GM21423 (cell line): ENCODE measurements at regions not wholly inside any gene's neighbourhood (a gene's known extent, or its start where the extent isn't known, plus 50 kb on each side); places are given as distances from the start of the nearest gene placed in this dataset.

ENCODE experiments used
- ATAC-seq: cut with Tn5 transposase; IDR thresholded peaks from one replicate; pipeline ENCODE4 v1.9.1; 2021; ENCODE audit warnings: mild to moderate bottlenecking, moderate library complexity; ENCODE audit not compliant: unreplicated experiment

- no peak for ATAC-seq
Observed at GRCh38 chr14:101024686-101025085, 121.2 kb upstream of the RTL1 start.

GRCh38 chr14:101025131-101025530 is 121.6 kb upstream of the RTL1 start:
- no peak for ATAC-seq

GRCh38 chr14:101025696-101026095 is 122.2 kb upstream of the RTL1 start:
- ATAC-seq = no peak

GRCh38 chr14:101026341-101026740 is 122.8 kb upstream of the RTL1 start:
- no peak for ATAC-seq

- no peak for ATAC-seq
Observed at GRCh38 chr14:101027291-101027690, 123.8 kb upstream of the RTL1 start.

- no peak for ATAC-seq
Observed at GRCh38 chr14:101027966-101028365, 124.4 kb upstream of the RTL1 start.

- ATAC-seq = no peak
Observed at GRCh38 chr14:101028971-101029667, 125.6 kb upstream of the RTL1 start.

- no peak for ATAC-seq
Observed at GRCh38 chr14:101029668-101030290, 126.3 kb upstream of the RTL1 start.

GRCh38 chr14:101030586-101030985 is 127.1 kb upstream of the RTL1 start:
- no peak for ATAC-seq

- no peak for ATAC-seq
Observed at GRCh38 chr14:101031186-101031585, 127.7 kb upstream of the RTL1 start.

GRCh38 chr14:101031721-101032120 is 128.2 kb upstream of the RTL1 start:
- no peak for ATAC-seq

GRCh38 chr14:101032433-101032832 is 128.9 kb upstream of the RTL1 start:
- ATAC-seq = no peak

GRCh38 chr14:101033006-101033405 is 129.5 kb upstream of the RTL1 start:
- no peak for ATAC-seq

- ATAC-seq = no peak
Observed at GRCh38 chr14:101033446-101034165, 130.1 kb upstream of the RTL1 start.

- no peak for ATAC-seq
Observed at GRCh38 chr14:101034986-101035385, 131.5 kb upstream of the RTL1 start.

GRCh38 chr14:101035466-101036225 is 132.1 kb upstream of the RTL1 start:
- no peak for ATAC-seq

GRCh38 chr14:101037021-101037817 is 133.7 kb upstream of the RTL1 start:
- ATAC-seq = no peak

GRCh38 chr14:101039031-101039754 is 135.7 kb upstream of the RTL1 start:
- no peak for ATAC-seq

GRCh38 chr14:101039755-101040138 is 136.2 kb upstream of the RTL1 start:
- no peak for ATAC-seq
